HFFc6 (cell line): ENCODE measurements at regions not wholly inside any gene's neighbourhood (a gene's known extent, or its start where the extent isn't known, plus 50 kb on each side); places are given as distances from the start of the nearest gene placed in this dataset.
"Not testable (repeated sequence)": the region's sequence is repeated elsewhere in the genome, so short reads cannot be mapped to it uniquely, and the experiment has no call there.

Experiments
- DNase-seq: peaks from one replicate; pipeline ENCODE4 v3.0.0-alpha.2; 2018
- H3K27ac Mint-ChIP-seq: 2 replicates; pipeline ENCODE4 v1.8.0; 2020; ENCODE audit warnings: mild to moderate bottlenecking, mixed read lengths
- H3K27me3 Mint-ChIP-seq: 2 replicates; pipeline ENCODE4 v1.8.0; 2021; ENCODE audit warnings: mild to moderate bottlenecking, moderate library complexity, mixed read lengths; ENCODE audit not compliant: insufficient read depth
- H3K36me3 Mint-ChIP-seq: 2 replicates; pipeline ENCODE4 v1.8.0; 2021; ENCODE audit warnings: low read depth, mixed read lengths
- H3K4me1 Mint-ChIP-seq: 2 replicates; pipeline ENCODE4 v1.8.0; 2020; ENCODE audit warnings: low read depth, mixed read lengths
- H3K4me3 Mint-ChIP-seq: 2 replicates; pipeline ENCODE4 v1.8.0; 2020; ENCODE audit warnings: mild to moderate bottlenecking, moderate library complexity, mixed read lengths
- H3K9me3 Mint-ChIP-seq: 2 replicates; pipeline ENCODE4 v1.8.0; 2020; ENCODE audit warnings: mild to moderate bottlenecking, mixed read lengths
- TF ChIP-seq, protein P1 (sequence below): fragments of 200-600 bp; sonication (generic); IDR thresholded peaks from 2 replicates; pipeline ENCODE4 v1.5.0; 2021; ENCODE audit warnings: antibody characterized with exemption, mild to moderate bottlenecking

GRCh38 chr1:173257805-173258204, 50.7 kb upstream of the TNFSF4 start:
- Mint-ChIP-seq H3K4me1 (peaks cover 58% of the 10 kb centered on the region), H3K27ac (peak overlapping the region; percentile 69), H3K9me3 (peaks cover 26% of the 10 kb centered on the region), H3K4me3 (no peak overlapping the region), H3K27me3 (no peaks in the 10 kb centered on the region), H3K36me3 (peaks cover 33% of the 10 kb centered on the region)
- peak; percentile 46 for DNase-seq
- TF ChIP-seq, protein P1, sequence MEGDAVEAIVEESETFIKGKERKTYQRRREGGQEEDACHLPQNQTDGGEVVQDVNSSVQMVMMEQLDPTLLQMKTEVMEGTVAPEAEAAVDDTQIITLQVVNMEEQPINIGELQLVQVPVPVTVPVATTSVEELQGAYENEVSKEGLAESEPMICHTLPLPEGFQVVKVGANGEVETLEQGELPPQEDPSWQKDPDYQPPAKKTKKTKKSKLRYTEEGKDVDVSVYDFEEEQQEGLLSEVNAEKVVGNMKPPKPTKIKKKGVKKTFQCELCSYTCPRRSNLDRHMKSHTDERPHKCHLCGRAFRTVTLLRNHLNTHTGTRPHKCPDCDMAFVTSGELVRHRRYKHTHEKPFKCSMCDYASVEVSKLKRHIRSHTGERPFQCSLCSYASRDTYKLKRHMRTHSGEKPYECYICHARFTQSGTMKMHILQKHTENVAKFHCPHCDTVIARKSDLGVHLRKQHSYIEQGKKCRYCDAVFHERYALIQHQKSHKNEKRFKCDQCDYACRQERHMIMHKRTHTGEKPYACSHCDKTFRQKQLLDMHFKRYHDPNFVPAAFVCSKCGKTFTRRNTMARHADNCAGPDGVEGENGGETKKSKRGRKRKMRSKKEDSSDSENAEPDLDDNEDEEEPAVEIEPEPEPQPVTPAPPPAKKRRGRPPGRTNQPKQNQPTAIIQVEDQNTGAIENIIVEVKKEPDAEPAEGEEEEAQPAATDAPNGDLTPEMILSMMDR, result no peak

DNA sequence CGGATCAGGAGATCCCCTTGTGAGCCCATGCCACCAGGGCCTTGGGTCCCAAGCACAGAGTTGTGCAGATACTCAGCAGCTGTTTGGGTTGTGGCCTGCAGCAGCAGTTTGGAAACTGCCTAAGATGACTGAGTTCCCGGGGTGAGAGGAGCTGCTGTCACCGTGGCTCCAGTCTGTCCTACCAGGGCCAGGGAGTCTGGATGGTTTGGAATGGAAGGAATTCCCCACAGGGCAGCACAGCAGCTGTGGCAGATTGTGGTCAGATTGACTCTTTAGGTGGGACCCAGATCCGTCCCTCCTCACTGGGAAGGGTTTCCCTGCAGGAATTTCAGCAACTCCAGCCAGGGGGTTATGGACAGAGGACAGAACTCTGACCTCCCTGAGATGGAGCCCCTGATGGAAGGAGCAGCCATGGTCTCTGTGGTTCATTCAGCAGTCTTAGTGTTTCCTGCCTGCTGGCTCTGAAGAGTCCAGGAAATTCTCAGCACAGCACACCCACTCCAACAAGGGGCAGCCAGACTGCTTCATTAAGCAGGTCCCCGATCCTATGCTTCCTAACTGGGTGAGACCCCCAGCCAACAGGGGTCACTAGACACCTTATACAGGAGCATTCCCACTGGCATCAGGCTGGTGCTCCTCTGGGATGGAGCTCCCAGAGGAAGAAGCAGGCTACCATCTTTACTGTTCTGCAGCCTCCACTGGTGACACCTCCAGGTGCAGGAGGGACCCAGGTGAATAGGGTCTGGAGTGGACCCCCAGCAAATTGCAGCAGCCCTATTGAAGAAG, 51.5 kb upstream of the TNFSF4 start:
- DNase-seq, result peak; percentile 61
- TF ChIP-seq, protein P1, result peak; percentile 34; the same call in 1 of the 2 replicates
- no peaks in the 10 kb centered on the region for H3K27me3 Mint-ChIP-seq

DNA sequence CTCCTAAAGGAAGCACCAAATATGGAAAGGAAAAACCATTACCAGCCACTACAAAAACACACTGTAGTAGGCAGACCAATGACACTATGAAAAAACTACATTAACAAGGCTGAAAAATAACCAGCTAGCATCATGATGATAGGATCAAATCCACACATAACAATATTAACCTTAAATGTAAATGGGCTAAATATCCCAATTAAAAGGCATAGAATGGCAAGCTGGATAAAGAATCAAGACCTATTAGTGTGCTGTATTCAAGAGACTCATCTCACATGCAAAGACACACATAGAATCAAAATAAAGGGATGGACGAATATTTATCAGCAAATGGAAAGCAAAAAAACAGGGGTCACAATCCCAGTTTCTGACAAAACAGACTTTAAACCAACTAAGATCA, 53.2 kb upstream of the TNFSF4 start:
- Mint-ChIP-seq H3K9me3 (peaks cover 26% of the 10 kb centered on the region), H3K4me1 (peaks cover 40% of the 10 kb centered on the region), H3K36me3 (peaks cover 33% of the 10 kb centered on the region)
- not testable (repeated sequence) for H3K27ac Mint-ChIP-seq, H3K27me3 Mint-ChIP-seq, DNase-seq, H3K4me3 Mint-ChIP-seq

More for the DNA sequence above, 51.5 kb upstream of the TNFSF4 start:
- Mint-ChIP-seq H3K27ac (peak overlapping the region; percentile 13; the same call in 1 of the 2 replicates), H3K9me3 (peaks cover 26% of the 10 kb centered on the region), H3K4me3 (no peak overlapping the region), H3K36me3 (peaks cover 33% of the 10 kb centered on the region), H3K4me1 (peaks cover 49% of the 10 kb centered on the region)

DNA sequence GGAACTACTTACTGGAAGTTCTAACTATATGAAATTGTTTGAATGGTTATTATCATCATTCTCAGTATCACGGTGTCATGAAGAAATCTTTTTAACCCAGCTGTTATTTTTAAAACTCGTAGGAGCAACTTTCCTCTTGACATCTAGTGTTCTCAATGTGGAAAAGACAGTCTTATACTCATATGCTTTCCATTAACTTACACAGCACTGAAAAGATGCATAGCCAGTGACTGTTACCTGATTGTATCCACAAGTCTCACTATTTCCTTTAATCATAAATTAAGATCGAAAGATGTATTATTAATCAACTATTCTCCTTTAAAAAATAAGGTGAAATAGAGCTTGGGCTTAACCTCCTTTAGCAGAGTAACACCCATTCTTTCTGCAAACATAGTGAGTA, 59.7 kb upstream of the TNFSF4 start:
- Mint-ChIP-seq H3K27ac (peak overlapping the region; percentile 81; the same call in 1 of the 2 replicates), H3K4me1 (peaks cover 64% of the 10 kb centered on the region), H3K9me3 (no peaks in the 10 kb centered on the region; the same call in 1 of the 2 replicates), H3K4me3 (no peak overlapping the region), H3K27me3 (no peaks in the 10 kb centered on the region), H3K36me3 (peaks cover 3% of the 10 kb centered on the region)
- TF ChIP-seq, protein P1, result no peak
- DNase-seq, result no peak

GRCh38 chr1:173267453-173267945, 60.4 kb upstream of the TNFSF4 start:
- H3K27ac Mint-ChIP-seq, result peak overlapping the region; percentile 81
- no peaks in the 10 kb centered on the region for H3K36me3 Mint-ChIP-seq
- TF ChIP-seq, protein P1, result no peak
- peak; percentile 84 for DNase-seq
- H3K9me3 Mint-ChIP-seq, result no peaks in the 10 kb centered on the region; the same call in 1 of the 2 replicates
- H3K4me3 Mint-ChIP-seq, result peak overlapping the region; percentile 61
- H3K27me3 Mint-ChIP-seq, result no peaks in the 10 kb centered on the region
- peaks cover 64% of the 10 kb centered on the region for H3K4me1 Mint-ChIP-seq

DNA sequence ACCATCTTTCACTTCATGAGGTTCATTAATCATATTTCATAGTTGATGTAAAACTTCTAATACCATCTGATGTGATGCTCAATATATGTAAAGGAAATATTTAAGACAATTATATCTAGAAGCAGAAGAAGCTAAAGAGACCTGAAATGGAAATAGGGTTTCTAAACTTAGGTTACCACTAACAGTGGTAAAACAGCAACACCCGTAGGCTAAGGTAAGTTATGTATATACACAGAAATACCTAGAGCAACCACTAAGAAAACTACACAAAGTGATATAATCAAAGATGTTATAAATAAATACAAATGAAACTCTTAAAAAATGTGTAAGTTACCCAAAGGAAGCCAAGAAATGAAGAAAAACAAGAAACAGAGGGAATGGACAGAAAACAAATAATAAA, 61.1 kb upstream of the TNFSF4 start:
- Mint-ChIP-seq H3K4me1 (peaks cover 71% of the 10 kb centered on the region), H3K27me3 (no peaks in the 10 kb centered on the region), H3K9me3 (no peaks in the 10 kb centered on the region), H3K4me3 (no peak overlapping the region), H3K27ac (peak overlapping the region; percentile 81; the same call in 1 of the 2 replicates), H3K36me3 (0 out of 2 replicates have a peak, but pooled peaks cover 4% of the 10 kb centered on the region)
- no peak for DNase-seq
- TF ChIP-seq, protein P1, result no peak
